ENCODE measurements at regions not wholly inside any gene's neighbourhood (a gene's known extent, or its start where the extent isn't known, plus 50 kb on each side); places are given as distances from the start of the nearest gene placed in this dataset.

DNA sequence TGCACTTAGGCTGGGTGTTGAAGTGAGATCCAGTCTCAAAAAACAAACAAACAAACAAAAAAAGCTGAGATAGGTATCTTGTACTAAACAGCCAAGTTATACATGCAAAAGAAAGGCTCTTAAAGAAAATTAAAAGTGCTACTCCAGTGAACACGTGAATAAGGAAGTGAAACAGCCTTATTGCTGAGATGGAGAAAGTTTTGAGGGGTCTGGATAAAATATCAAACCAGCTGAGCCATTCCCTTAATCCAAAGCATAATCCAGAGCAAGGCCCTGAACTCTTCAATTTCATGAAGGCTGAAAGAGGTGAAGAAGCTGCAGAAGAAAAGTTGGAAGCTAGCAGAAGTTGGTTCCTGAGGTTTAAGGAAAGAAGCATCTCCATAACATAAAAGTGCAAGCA lies 360.5 kb upstream of the DAB1 start:
- no peak for DNase-seq

DNA sequence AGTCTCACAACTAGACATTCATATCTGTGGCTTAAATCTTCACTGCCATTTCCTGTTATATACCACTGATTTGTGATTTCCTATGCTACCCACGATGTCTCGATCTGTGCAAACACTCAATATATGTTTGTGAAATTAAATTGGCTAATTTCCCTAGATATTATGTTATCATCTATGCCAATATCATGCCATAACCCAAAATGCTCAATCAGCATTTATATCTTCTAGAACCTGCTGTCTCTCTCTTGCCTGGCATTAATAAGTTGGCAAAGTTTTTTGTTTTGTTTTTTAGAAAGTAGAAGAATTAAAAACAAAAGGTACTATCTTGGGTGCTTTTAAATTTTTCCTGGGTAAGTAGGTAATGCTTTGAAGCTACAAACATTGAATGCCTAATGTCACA lies 358.5 kb upstream of the DAB1 start:
- no peak for DNase-seq

- DNase-seq = no peak
These were observed 348.8 kb upstream of the DAB1 start for GRCh38 chr1:57772580-57773195.

DNA sequence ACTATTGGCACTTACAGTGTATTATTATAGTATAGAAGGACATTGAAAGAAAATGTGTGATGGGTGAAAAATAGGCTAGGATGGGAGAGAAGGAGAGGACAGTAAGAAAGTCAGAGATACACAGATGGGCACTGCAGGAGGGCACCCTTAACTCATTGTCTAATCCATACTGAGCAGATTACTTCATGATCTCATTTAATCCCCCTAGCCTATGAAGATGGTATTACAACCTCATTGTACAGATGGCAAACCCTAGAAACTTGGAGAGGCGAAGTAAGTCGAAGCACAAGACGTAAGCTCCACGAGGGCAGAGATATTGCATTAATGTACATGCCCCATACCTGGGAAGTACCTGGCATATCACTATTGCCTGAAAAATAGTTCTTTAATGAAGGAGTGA lies 346.9 kb upstream of the DAB1 start:
- no peak for DNase-seq

DNA sequence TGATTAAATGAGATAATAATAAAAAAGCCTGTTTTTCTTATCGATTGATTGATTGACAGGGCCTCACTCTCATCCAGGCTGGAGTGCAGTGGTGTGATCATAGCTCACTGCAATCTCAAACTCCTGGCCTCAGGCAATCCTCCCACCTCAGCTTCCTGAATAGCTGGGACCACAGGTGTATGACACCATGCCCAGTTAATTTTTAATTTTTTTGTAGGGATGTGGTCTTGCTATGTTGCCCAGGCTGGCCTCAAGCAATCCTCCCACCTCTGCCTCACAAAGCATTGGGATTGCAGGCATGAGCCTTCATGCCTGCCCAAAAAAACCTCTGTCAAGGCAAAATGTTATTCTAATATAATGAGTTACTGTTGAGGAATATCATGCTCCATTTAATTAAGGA lies 346.4 kb upstream of the DAB1 start:
- DNase-seq = no peak

- DNase-seq = no peak
These were observed 337.8 kb upstream of the DAB1 start for GRCh38 chr1:57761628-57762027.

DNA sequence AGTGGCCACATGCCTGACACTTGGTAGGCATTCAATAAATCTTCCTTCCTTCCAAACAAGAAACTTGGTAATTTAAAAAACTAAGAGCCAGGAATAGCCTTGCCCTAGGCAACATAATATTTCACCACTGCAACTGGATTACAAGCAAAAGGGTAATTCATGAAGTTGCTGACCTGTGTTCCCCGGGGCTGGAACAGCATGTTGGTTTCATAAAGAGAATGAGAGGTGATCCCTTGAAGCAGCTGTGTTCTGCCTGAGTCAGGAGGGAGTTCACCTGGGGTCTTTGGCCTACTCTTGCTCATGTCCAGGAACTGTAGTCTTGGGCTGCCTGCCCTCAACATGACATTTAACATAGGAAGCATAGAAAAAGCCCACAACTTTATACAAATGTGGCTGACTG lies 329.0 kb upstream of the DAB1 start:
- DNase-seq = no peak

- DNase-seq = no peak
These were observed 324.9 kb upstream of the DAB1 start for GRCh38 chr1:57748719-57749118.

GRCh38 chr1:57747818-57748217 lies 324.0 kb upstream of the DAB1 start:
- DNase-seq = no peak

DNA sequence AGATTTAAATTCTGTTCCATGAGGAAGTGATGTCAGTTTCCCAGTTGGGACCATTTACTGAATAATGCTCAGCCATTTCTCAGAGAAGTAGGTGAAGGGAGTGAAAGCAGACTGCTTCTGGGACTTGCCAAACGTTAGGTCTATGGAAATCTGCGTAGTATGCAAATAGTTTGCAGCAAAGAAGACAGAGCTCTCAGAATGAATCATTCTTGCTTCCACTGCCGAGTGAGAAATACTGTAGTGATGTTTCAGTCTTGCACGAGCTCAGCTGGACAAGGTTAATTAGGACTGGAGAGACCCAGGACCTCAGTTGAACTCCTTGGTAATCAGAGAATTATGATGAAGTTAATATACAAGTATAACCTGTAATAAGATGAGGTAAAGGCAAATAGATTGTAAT lies 317.7 kb upstream of the DAB1 start:
- DNase-seq = no peak

DNA sequence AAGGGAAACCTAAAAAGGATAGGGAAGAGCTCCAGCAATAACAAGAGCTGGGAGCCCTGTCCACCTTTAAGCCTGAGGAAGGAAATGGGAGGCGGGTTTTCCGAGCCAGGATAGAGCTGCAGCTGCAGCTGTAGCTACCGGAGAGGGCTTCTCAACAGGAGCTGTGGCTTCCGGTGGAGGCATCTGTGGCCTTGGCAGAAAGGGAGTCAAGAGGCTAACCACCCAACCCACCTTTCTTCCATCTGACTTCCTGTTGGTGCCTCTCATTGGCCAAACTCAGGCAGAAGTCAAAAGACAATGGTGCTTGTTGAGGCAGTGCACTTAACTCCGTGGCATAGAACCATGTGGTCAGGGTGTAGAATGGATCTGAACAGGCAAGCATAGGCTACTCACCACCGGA lies 313.1 kb upstream of the DAB1 start:
- DNase-seq = no peak

GRCh38 chr1:57729181-57729580 lies 305.3 kb upstream of the DAB1 start:
- DNase-seq = no peak

DNA sequence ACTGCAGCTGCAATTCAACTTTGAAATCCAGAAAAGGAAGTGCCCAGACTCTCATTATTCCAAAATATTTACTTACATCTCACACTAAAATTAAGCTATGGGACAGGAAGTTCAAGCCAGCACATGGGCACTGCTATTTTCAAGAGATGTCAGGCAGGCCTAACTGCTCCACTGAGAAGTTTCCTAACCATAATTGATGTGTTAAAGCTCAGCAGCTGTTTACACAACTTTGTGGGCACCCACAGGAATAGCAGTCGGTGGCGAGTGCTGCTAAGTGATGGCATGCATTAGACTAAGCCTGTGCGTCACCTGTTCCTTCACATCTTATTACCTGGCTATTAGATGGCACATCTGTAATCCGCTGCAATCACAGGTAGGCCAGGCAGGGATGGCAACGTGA lies 303.3 kb upstream of the DAB1 start:
- DNase-seq = no peak

- DNase-seq = no peak
These were observed 301.5 kb upstream of the DAB1 start for GRCh38 chr1:57725318-57725717.

DNA sequence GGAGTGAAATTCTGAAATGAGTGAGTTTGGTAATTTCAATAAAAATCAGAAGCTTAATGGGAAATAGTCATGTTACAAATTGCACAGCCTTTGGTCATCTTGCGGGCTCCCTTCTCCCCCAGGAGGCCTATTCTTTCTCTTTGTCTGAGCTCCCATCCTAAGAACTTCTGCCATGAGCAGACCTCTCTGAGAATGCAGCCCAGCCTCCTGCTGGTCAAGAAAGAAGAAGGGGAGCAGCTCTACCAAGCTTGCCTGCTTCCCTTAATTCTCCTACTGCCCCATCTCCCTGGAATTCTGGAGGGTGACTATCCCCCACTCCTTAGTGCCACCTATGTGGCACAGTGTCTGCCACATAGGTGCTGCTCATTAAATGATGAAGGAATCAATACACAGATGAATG lies 300.7 kb upstream of the DAB1 start:
- DNase-seq = no peak

- no peak for DNase-seq
These were observed 298.6 kb upstream of the DAB1 start for GRCh38 chr1:57722285-57722978.

GRCh38 chr1:57721001-57721400 lies 297.1 kb upstream of the DAB1 start:
- no peak for DNase-seq

GRCh38 chr1:57719274-57719673 lies 295.4 kb upstream of the DAB1 start:
- DNase-seq = no peak

GRCh38 chr1:57713501-57713900 lies 289.6 kb upstream of the DAB1 start:
- DNase-seq = no peak

GRCh38 chr1:57712846-57713245 lies 289.0 kb upstream of the DAB1 start:
- no peak for DNase-seq

DNA sequence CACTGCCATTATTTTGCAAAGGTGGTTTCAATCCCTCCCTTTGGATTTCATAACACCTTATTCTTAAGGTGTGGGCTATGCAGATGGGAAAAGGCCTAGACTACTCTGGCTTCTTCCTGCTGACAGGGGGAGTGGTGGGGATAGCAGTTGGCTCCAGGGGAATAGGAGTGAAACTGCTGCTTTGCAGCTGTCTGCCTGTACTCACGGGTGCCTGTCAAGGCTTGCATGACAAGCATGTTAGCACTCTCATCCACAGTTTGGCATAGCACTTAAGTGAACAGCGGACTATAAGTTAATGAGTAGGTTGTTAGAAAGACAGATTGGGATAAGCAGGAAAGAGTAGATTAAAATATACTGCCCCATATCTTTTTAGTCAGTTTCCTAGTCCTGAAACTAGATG lies 287.5 kb upstream of the DAB1 start:
- no peak for DNase-seq

GRCh38 chr1:57707631-57708030 lies 283.8 kb upstream of the DAB1 start:
- DNase-seq = no peak

DNA sequence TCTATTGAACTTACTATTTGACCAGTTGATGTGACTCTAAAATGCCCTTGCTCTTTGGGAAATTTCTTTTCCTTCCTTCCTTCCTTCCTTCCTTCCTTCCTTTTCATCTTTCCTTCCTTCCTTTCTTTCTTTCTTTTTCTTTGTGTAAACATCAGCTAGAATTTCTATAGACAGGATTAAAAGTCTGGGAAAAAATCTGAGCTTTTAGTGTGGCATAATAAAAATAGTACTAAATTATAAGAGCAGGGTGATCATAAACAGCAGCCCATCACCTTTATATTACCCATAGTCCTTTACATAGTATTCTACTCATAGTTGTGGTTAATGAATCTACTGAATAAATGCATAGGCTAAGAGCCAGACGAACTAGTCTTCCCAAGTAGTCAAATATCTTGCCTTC lies 281.0 kb upstream of the DAB1 start:
- DNase-seq = no peak

- no peak for DNase-seq
These were observed 280.4 kb upstream of the DAB1 start for GRCh38 chr1:57704231-57704630.

GRCh38 chr1:57696904-57697303 lies 273.0 kb upstream of the DAB1 start:
- no peak for DNase-seq
